Keratinocyte (primary cell): ENCODE measurements at regions not wholly inside any gene's neighbourhood (a gene's known extent, or its start where the extent isn't known, plus 50 kb on each side); places are given as distances from the start of the nearest gene placed in this dataset.

Experiments used
- DNase-seq: peaks from one replicate; pipeline ENCODE4 v3.0.0-alpha.2; 2011; ENCODE audit warnings: low read depth, missing footprints, low spot score
- FAIRE-seq: peaks from 2 replicates; lab custom pipeline; 2011; peaks lifted over from hg19 to GRCh38; lab: Jason Lieb, UNC
- H2AFZ ChIP-seq: 2 replicates; pipeline ENCODE4 v1.6.0; 2012; ENCODE audit warnings: low read length, control low read depth, inconsistent platforms; ENCODE audit not compliant: control insufficient read depth
- H3K27ac ChIP-seq: 2 replicates; pipeline ENCODE4 v1.5.1; 2011; ENCODE audit warnings: low read length; ENCODE audit not compliant: control insufficient read depth, insufficient read depth
- H3K27me3 ChIP-seq: 3 replicates; pipeline ENCODE4 v1.6.0; 2011; ENCODE audit warnings: low read length; ENCODE audit not compliant: control insufficient read depth, insufficient read depth; ENCODE audit errors: extremely low read depth
- H3K36me3 ChIP-seq, 2 experiments: 2 replicates in 1 of 2; 3 replicates in 1 of 2; pipeline ENCODE4 v1.5.1; 2011; ENCODE audit warnings: low read length in 2 of 2, mild to moderate bottlenecking in 1 of 2; ENCODE audit not compliant: control insufficient read depth in 2 of 2, insufficient read depth in 2 of 2; ENCODE audit errors: extremely low read depth in 1 of 2
- H3K4me1 ChIP-seq: 3 replicates; pipeline ENCODE4 v1.5.1; 2011; ENCODE audit warnings: low read length; ENCODE audit not compliant: control insufficient read depth, insufficient read depth; ENCODE audit errors: extremely low read depth
- H3K4me2 ChIP-seq: 3 replicates; pipeline ENCODE4 v1.6.0; 2011; ENCODE audit warnings: low read depth, low read length; ENCODE audit not compliant: control insufficient read depth, insufficient read depth; ENCODE audit errors: extremely low read depth
- H3K4me3 ChIP-seq, 3 experiments: fragments of 200-600 bp in 1 of 3; sonication (generic) in 1 of 3; 2 replicates in 2 of 3; 3 replicates in 1 of 3; pipeline ENCODE4 v1.5.1; 2011 to 2016; ENCODE audit warnings: low read length in 3 of 3, mild to moderate bottlenecking in 3 of 3, control low read depth in 2 of 3, inconsistent platforms in 1 of 3, low read depth in 1 of 3, mixed read lengths in 1 of 3, mixed run types in 1 of 3, moderate library complexity in 1 of 3; ENCODE audit not compliant: control insufficient read depth in 2 of 3, insufficient read depth in 2 of 3; ENCODE audit errors: extremely low read depth in 1 of 3
- H3K79me2 ChIP-seq: 2 replicates; pipeline ENCODE4 v1.6.0; 2012; ENCODE audit warnings: low read length; ENCODE audit not compliant: control insufficient read depth, insufficient read depth
- H3K9ac ChIP-seq: 3 replicates; pipeline ENCODE4 v1.6.0; 2011; ENCODE audit warnings: low read length; ENCODE audit not compliant: control insufficient read depth, insufficient read depth; ENCODE audit errors: extremely low read depth
- H3K9me1 ChIP-seq: 3 replicates; pipeline ENCODE4 v1.6.0; 2011; ENCODE audit warnings: low read length; ENCODE audit not compliant: control insufficient read depth, insufficient read depth; ENCODE audit errors: extremely low read depth
- H3K9me3 ChIP-seq: 2 replicates; pipeline ENCODE4 v1.5.1; 2012; ENCODE audit warnings: low read depth, low read length; ENCODE audit not compliant: control insufficient read depth
- H4K20me1 ChIP-seq: 3 replicates; pipeline ENCODE4 v1.6.0; 2011; ENCODE audit warnings: low read length; ENCODE audit not compliant: control insufficient read depth, insufficient read depth; ENCODE audit errors: extremely low read depth
- CTCF ChIP-seq, 3 experiments: IDR thresholded peaks in 1 of 3; conservative IDR thresholded peaks in 1 of 3; optimal IDR thresholded peaks in 1 of 3; 2 replicates in 2 of 3; 3 replicates in 1 of 3; pipeline versions ENCODE3 to v1.5.1; 2011; ENCODE audit warnings: low read length in 3 of 3, mild to moderate bottlenecking in 3 of 3, moderate library complexity in 2 of 3, control low read depth in 1 of 3, inconsistent platforms in 1 of 3; ENCODE audit not compliant: insufficient read depth in 2 of 3; ENCODE audit errors: extremely low read depth in 1 of 3
- EZH2 ChIP-seq: IDR thresholded peaks from one replicate; pipeline ENCODE4 v1.6.1; 2012; ENCODE audit warnings: inconsistent platforms, mild to moderate bottlenecking, low read length, moderate library complexity
- dilution Hi-C: fragments of 300-500 bp; cut with MboI; formaldehyde crosslinking; loops from one replicate; pipeline ENCODE4 v1.7.0; 2020; ENCODE audit warnings: low sequenced_read_pairs; ENCODE audit not compliant: extremely low pct_ligation_motif_present

GRCh38 chr2:122563781-122564180, 808.3 kb downstream of the TSN start:
- TF ChIP-seq EZH2 (no peak), CTCF (optimal IDR thresholded peaks at IDR 0.05 in 1 of 3, IDR thresholded peaks at IDR 0.05 in 1 of 3, conservative IDR thresholded peaks at IDR 0.05 in 1 of 3; ENCODE audit: extremely low read depth in 1 of 3, insufficient read depth in 2 of 3, low read length in 3 of 3) (no peak)
- Histone ChIP-seq H3K36me3 (no peaks in the 10 kb centered on the region), H2AFZ (no peak overlapping the region), H3K9ac (no peak overlapping the region), H3K79me2 (no peaks in the 10 kb centered on the region), H3K27ac (no peak overlapping the region), H3K9me1 (no peaks in the 10 kb centered on the region), H3K9me3 (no peaks in the 10 kb centered on the region), H3K4me3 (no peak overlapping the region), H3K27me3 (no peaks in the 10 kb centered on the region), H3K4me2 (no peak overlapping the region), H4K20me1 (no peaks in the 10 kb centered on the region), H3K4me1 (no peaks in the 10 kb centered on the region)
- FAIRE-seq (no peak), DNase-seq (no peak)
- dilution Hi-C loops = no loop called here

DNA sequence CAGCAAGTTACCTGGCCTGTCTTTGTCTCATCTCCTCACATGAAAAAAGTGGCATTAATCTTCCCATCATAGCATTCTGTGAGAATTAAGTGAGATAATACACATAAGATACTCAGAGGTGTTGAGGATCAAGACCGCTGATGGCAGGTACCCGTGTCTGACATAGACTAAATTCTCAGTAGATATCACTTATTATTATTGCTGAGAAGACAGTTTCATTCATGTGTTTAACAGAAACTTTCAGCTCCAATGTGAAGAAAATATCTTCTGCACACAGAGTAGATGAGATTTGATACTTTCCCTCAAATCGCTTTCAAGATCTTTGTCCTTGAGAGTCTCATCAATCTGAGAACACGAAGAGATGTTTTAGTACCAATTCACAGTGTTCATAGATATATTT, 809.4 kb downstream of the TSN start:
- Histone ChIP-seq H4K20me1 (no peaks in the 10 kb centered on the region), H3K9ac (no peak overlapping the region), H2AFZ (no peak overlapping the region), H3K9me3 (no peaks in the 10 kb centered on the region), H3K27ac (no peak overlapping the region), H3K4me2 (no peak overlapping the region), H3K4me1 (no peaks in the 10 kb centered on the region), H3K4me3 (no peak overlapping the region), H3K9me1 (no peaks in the 10 kb centered on the region), H3K27me3 (no peaks in the 10 kb centered on the region), H3K36me3 (no peaks in the 10 kb centered on the region), H3K79me2 (no peaks in the 10 kb centered on the region)
- TF ChIP-seq CTCF (optimal IDR thresholded peaks at IDR 0.05 in 1 of 3, IDR thresholded peaks at IDR 0.05 in 1 of 3, conservative IDR thresholded peaks at IDR 0.05 in 1 of 3; ENCODE audit: extremely low read depth in 1 of 3, insufficient read depth in 2 of 3, low read length in 3 of 3) = no peak
- no peak for TF ChIP-seq EZH2
- DNase-seq = no peak
- dilution Hi-C loops = no loop called here
- FAIRE-seq = no peak
